Endodermal cell (in vitro differentiated cells): ENCODE measurements at regions not wholly inside any gene's neighbourhood (a gene's known extent, or its start where the extent isn't known, plus 50 kb on each side); places are given as distances from the start of the nearest gene placed in this dataset.

Source experiments
- DNase-seq: peaks from one replicate; pipeline ENCODE4 v3.0.0-alpha.2; 2017
- H3K27ac ChIP-seq: 2 replicates; pipeline ENCODE4 v1.5.1; 2013; ENCODE audit warnings: mild to moderate bottlenecking, low read depth, low read length, moderate library complexity
- H3K27me3 ChIP-seq: 2 replicates; pipeline ENCODE4 v1.6.1; 2013; ENCODE audit warnings: mild to moderate bottlenecking, low read length, moderate library complexity; ENCODE audit not compliant: insufficient read depth, control insufficient read depth, poor library complexity, severe bottlenecking
- H3K36me3 ChIP-seq: 2 replicates; pipeline ENCODE4 v1.7.0; 2013; ENCODE audit warnings: mild to moderate bottlenecking, low read length, moderate library complexity; ENCODE audit not compliant: control insufficient read depth, insufficient read depth
- H3K4me1 ChIP-seq: one replicate; pipeline ENCODE4 v1.7.0; 2013; ENCODE audit warnings: low read length; ENCODE audit not compliant: control insufficient read depth, insufficient read depth
- H3K4me3 ChIP-seq: 2 replicates; pipeline ENCODE4 v1.5.1; 2013; ENCODE audit warnings: mild to moderate bottlenecking, low read length, moderate library complexity
- H3K9ac ChIP-seq: 2 replicates; pipeline ENCODE4 v1.6.1; 2013; ENCODE audit warnings: mild to moderate bottlenecking, low read length, moderate library complexity; ENCODE audit not compliant: poor library complexity, severe bottlenecking; ENCODE audit errors: extremely low read depth
- H3K9me3 ChIP-seq: 2 replicates; pipeline ENCODE4 v1.6.1; 2013; ENCODE audit warnings: mild to moderate bottlenecking, low read length, moderate library complexity; ENCODE audit not compliant: control insufficient read depth
- H3K27ac Mint-ChIP-seq: 2 replicates; pipeline ENCODE4 v1.8.0; 2020; ENCODE audit warnings: mixed read lengths
- H3K27me3 Mint-ChIP-seq: 2 replicates; pipeline ENCODE4 v1.8.0; 2021; ENCODE audit warnings: mild to moderate bottlenecking, mixed read lengths; ENCODE audit not compliant: insufficient read depth
- H3K36me3 Mint-ChIP-seq: 2 replicates; pipeline ENCODE4 v1.8.0; 2020; ENCODE audit warnings: low read depth, mixed read lengths
- H3K4me1 Mint-ChIP-seq: 2 replicates; pipeline ENCODE4 v1.8.0; 2020; ENCODE audit warnings: mixed read lengths
- H3K4me3 Mint-ChIP-seq: 2 replicates; pipeline ENCODE4 v1.8.0; 2020; ENCODE audit warnings: mild to moderate bottlenecking, moderate library complexity, mixed read lengths
- H3K9me3 Mint-ChIP-seq: 2 replicates; pipeline ENCODE4 v1.8.0; 2020; ENCODE audit warnings: mild to moderate bottlenecking, mixed read lengths
- CTCF ChIP-seq: fragments of 200-600 bp; sonication (generic); conservative IDR thresholded peaks from 2 replicates; pipeline ENCODE4 v1.5.0; 2021; ENCODE audit warnings: antibody characterized with exemption, mild to moderate bottlenecking
- WGBS, 2 experiments: methylation state at CpG; one replicate each; pipeline versions ENCODE4 v1.1.5 to v1.1.7; 2013; ENCODE audit warnings: missing lambda C conversion rate in 2 of 2, mixed read lengths in 1 of 2; ENCODE audit not compliant: insufficient coverage in 1 of 2, insufficient read length in 1 of 2; 5-methylcytosine and 5-hydroxymethylcytosine counted together

- 96 to 100% methylated on average over 1 to 3 of the region's 3 CpGs for WGBS, 2 experiments
- no peak overlapping the region for H3K27ac ChIP-seq
- TF ChIP-seq CTCF: no peak
- DNase-seq: no peak
- H3K27ac Mint-ChIP-seq: no peak overlapping the region
- no peaks in the 10 kb centered on the region for H3K36me3 ChIP-seq
- H3K9me3 ChIP-seq: no peaks in the 10 kb centered on the region
- no peaks in the 10 kb centered on the region for H3K4me1 ChIP-seq
- no peak overlapping the region for H3K4me3 Mint-ChIP-seq
- H3K27me3 Mint-ChIP-seq: peaks cover 5% of the 10 kb centered on the region
- no peaks in the 10 kb centered on the region for H3K27me3 ChIP-seq
- no peaks in the 10 kb centered on the region for H3K9me3 Mint-ChIP-seq
- no peaks in the 10 kb centered on the region for H3K4me1 Mint-ChIP-seq
- H3K9ac ChIP-seq: no peak overlapping the region
- no peak overlapping the region for H3K4me3 ChIP-seq
- H3K36me3 Mint-ChIP-seq: no peaks in the 10 kb centered on the region
Observed at GRCh38 chr6:3609388-3609787, 142.1 kb downstream of the PXDC1 start.

- no peak overlapping the region for H3K9ac ChIP-seq
- no peaks in the 10 kb centered on the region for H3K4me1 ChIP-seq
- no peaks in the 10 kb centered on the region for H3K4me1 Mint-ChIP-seq
- H3K36me3 ChIP-seq: no peaks in the 10 kb centered on the region
- H3K4me3 Mint-ChIP-seq: no peak overlapping the region
- DNase-seq: no peak
- H3K36me3 Mint-ChIP-seq: no peaks in the 10 kb centered on the region
- 86 to 93% methylated on average over 6 to 10 of the region's 10 CpGs for WGBS, 2 experiments
- TF ChIP-seq CTCF: no peak
- H3K9me3 Mint-ChIP-seq: no peaks in the 10 kb centered on the region
- H3K27me3 Mint-ChIP-seq: peaks cover 5% of the 10 kb centered on the region
- H3K27me3 ChIP-seq: no peaks in the 10 kb centered on the region
- H3K9me3 ChIP-seq: no peaks in the 10 kb centered on the region
- no peak overlapping the region for H3K4me3 ChIP-seq
- H3K27ac ChIP-seq: no peak overlapping the region
- H3K27ac Mint-ChIP-seq: no peak overlapping the region
Observed at GRCh38 chr6:3608159-3608558, 143.4 kb downstream of the PXDC1 start.

GRCh38 chr6:3607599-3607998 lies 143.9 kb downstream of the PXDC1 start:
- H3K4me3 Mint-ChIP-seq: no peak overlapping the region

More at GRCh38 chr6:3607599-3607998, 143.9 kb downstream of the PXDC1 start:
- H3K4me1 ChIP-seq: no peaks in the 10 kb centered on the region
- no peaks in the 10 kb centered on the region for H3K36me3 ChIP-seq
- no peak for TF ChIP-seq CTCF
- Mint-ChIP-seq H3K27ac (no peak overlapping the region), H3K27me3 (peaks cover 5% of the 10 kb centered on the region), H3K9me3 (peaks cover under 1% of the 10 kb centered on the region), H3K36me3 (no peaks in the 10 kb centered on the region), H3K4me1 (no peaks in the 10 kb centered on the region)
- H3K9me3 ChIP-seq: no peaks in the 10 kb centered on the region
- H3K9ac ChIP-seq: no peak overlapping the region
- DNase-seq: no peak
- H3K27ac ChIP-seq: no peak overlapping the region
- 94 to 98% methylated on average over 7 to 8 of the region's 8 CpGs for WGBS, 2 experiments
- H3K27me3 ChIP-seq: no peaks in the 10 kb centered on the region
- no peak overlapping the region for H3K4me3 ChIP-seq
